Thymus (tissue), 11 donors: ENCODE measurements at regions not wholly inside any gene's neighbourhood (a gene's known extent, or its start where the extent isn't known, plus 50 kb on each side); places are given as distances from the start of the nearest gene placed in this dataset.

Experiments
- DNase-seq, 9 donors: peaks; one replicate each; pipeline ENCODE4 v3.0.0-alpha.2; 2013; ENCODE audit warnings: low spot score in 9 of 9, low read depth in 6 of 9, missing footprints in 1 of 9
- H3K27ac ChIP-seq, 2 donors: one replicate each; pipeline ENCODE4 v1.5.1; 2013; ENCODE audit warnings: control low read depth in 1 of 2, low read depth in 1 of 2, low read length in 1 of 2, mild to moderate bottlenecking in 1 of 2, moderate library complexity in 1 of 2
- H3K27me3 ChIP-seq, 2 donors: one replicate each; pipeline ENCODE4 v1.5.1; 2013; ENCODE audit warnings: low read length in 1 of 2; ENCODE audit not compliant: control insufficient read depth in 2 of 2, insufficient read depth in 1 of 2
- H3K36me3 ChIP-seq, 2 donors: one replicate each; pipeline ENCODE4 v1.5.1; 2013; ENCODE audit warnings: low read length in 1 of 2, mild to moderate bottlenecking in 1 of 2, moderate library complexity in 1 of 2; ENCODE audit not compliant: control insufficient read depth in 2 of 2, insufficient read depth in 2 of 2
- H3K4me1 ChIP-seq, 2 donors: one replicate each; pipeline ENCODE4 v1.5.1; 2013; ENCODE audit warnings: low read length in 2 of 2; ENCODE audit not compliant: control insufficient read depth in 2 of 2, insufficient read depth in 2 of 2
- H3K4me3 ChIP-seq, 2 donors: one replicate each; pipeline ENCODE4 v1.5.1; 2013; ENCODE audit warnings: low read length in 2 of 2, control low read depth in 1 of 2, mild to moderate bottlenecking in 1 of 2
- H3K9me3 ChIP-seq, 2 donors: one replicate each; pipeline ENCODE4 v1.5.1; 2013; ENCODE audit warnings: low read length in 1 of 2, mild to moderate bottlenecking in 1 of 2; ENCODE audit not compliant: control insufficient read depth in 2 of 2, insufficient read depth in 1 of 2
- WGBS: extraction: QIAGEN DNeasy Blood & Tissue Kit; methylation state at CpG from one replicate; pipeline ENCODE4 v1.1.7; 2013; 5-methylcytosine and 5-hydroxymethylcytosine counted together
- donor health status: healthy.

DNA sequence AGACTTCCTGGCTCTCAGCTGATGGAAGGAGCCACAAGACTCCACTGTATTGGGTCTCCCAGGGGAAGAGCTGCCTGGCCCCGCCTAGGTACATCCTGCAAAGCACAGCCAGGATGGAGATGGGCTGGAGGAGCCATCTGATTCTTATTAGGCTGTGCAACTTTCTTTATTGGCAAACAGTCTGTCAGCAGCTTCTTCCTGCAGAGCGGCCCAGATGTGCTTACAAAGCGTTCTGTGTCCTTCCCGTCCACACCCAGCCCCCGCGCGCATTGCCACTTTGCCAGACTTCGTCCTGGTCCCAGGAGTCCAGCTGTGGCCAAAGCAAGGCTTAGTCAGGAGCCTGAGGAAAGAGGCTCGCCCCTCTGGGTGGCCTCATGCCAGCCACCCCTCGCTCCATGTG is 409.3 kb downstream of the ZNF536 start:
- DNase-seq, result no peak
- Histone ChIP-seq H3K27me3 (no peaks in the 10 kb centered on the region), H3K27ac (no peak overlapping the region), H3K4me3 (no peak overlapping the region), H3K4me1 (no peaks in the 10 kb centered on the region), H3K9me3 (no peaks in the 10 kb centered on the region), H3K36me3 (no peaks in the 10 kb centered on the region)
- 96% methylated on average over 10 of the region's 10 CpGs for WGBS

DNA sequence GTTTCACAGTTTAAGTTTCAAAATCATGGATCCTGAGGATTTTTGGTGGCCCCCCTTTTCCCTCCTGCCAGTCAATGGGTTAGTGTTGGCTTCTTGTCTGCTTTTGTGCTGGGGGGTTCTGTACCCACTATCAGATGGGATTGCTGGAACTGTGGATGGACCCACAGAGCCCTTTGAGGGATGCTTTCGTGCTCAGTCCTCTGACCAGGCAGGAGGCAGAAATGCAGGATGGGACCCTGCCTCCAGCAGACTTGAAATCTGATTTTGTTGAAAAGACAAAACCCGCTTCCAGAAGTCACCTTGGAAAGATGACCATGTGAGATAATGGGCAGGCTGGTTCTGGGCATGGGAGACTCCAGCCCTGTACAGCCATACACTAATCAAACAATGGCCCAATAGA is 408.9 kb downstream of the ZNF536 start:
- Histone ChIP-seq H3K4me1 (no peaks in the 10 kb centered on the region), H3K9me3 (no peaks in the 10 kb centered on the region), H3K36me3 (no peaks in the 10 kb centered on the region), H3K27ac (no peak overlapping the region), H3K4me3 (no peak overlapping the region), H3K27me3 (no peaks in the 10 kb centered on the region)
- 92% methylated on average over 2 of the region's 2 CpGs for WGBS
- no peak for DNase-seq

DNA sequence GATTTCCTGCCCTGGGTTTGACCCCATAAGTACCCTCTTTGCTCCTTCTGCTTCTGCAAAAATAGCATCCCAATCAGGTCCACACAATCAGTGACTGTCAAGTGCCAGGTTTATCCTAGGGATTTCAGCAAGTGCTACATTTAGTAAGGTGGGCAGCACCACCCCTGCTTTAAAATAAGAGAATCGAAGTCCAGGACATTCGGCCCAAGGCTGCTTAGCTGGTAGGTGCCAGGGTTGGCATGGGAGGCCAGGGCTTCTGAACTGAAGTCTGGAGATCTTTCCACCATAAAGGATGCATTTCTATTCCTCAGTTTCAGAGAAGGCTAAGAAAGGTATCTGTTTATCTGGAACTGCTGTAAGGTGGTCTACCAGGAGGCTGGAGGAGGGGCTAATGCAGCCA is 408.3 kb downstream of the ZNF536 start:
- no peaks in the 10 kb centered on the region for H3K27me3 ChIP-seq
- DNase-seq, result no peak
- H3K27ac ChIP-seq, result no peak overlapping the region
- WGBS, result 90% methylated on average over 2 of the region's 2 CpGs
- H3K36me3 ChIP-seq, result no peaks in the 10 kb centered on the region
- H3K4me1 ChIP-seq, result no peaks in the 10 kb centered on the region
- H3K9me3 ChIP-seq, result no peaks in the 10 kb centered on the region
- no peak overlapping the region for H3K4me3 ChIP-seq

DNA sequence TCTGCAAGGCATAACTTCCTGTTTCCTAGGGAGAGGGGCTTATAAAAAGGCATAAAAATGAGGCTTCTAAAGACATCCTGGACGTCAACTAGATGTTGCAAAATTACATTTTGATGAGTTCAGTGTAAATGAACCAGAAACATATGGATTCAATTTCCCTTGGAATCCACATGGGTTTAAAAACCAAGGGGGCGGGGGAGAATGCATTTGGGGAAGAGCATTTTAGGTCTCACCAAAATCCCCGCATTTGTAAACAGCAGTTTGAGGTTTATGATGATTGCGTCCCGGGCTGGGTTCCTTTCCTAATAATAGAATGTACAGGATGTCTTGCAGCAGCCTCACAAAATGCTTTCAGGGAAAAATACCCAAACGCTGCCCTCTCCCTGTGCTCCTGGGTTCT is 407.8 kb downstream of the ZNF536 start:
- Histone ChIP-seq H3K36me3 (no peaks in the 10 kb centered on the region), H3K27me3 (no peaks in the 10 kb centered on the region), H3K4me1 (no peaks in the 10 kb centered on the region), H3K27ac (no peak overlapping the region), H3K9me3 (no peaks in the 10 kb centered on the region), H3K4me3 (no peak overlapping the region)
- no peak for DNase-seq
- 53% methylated on average over 6 of the region's 6 CpGs for WGBS

DNA sequence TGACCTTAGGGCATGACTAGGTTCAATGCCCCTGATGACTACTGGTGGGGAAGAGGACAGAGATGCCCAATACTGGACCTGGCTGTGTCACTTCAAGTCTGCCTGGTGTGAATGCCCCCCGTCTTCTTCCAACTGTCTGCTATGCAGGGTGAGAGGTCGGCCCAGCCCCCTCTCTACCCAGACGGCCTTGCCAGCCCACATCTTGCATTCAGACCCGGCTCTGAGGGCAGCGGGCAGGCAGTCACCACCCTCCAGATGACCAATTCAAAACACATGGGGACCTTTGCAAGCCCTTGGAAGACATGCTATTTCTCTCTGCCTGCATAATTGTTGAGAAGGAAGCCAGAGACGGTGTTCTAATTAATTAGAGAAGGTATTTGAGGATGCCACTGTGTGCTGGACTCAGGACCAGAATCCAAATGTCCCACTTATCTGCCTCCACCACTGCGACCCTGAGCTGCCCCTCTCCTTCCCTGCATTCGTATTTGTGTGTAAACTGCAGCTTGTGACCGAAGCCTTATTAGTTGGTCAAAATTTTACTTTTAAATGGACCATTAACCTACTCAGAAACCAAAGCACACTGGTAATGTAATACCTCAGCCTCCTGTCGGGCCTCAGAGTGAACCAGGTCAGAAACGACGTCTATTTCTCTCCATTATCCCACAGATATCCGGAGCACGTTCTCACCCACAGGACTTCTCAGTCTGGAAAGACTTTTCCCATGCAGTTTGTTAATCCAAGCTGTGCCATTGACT is 407.0 kb downstream of the ZNF536 start:
- Histone ChIP-seq H3K4me1 (no peaks in the 10 kb centered on the region), H3K9me3 (no peaks in the 10 kb centered on the region), H3K36me3 (no peaks in the 10 kb centered on the region), H3K27ac (no peak overlapping the region), H3K4me3 (no peak overlapping the region), H3K27me3 (no peaks in the 10 kb centered on the region)
- 90% methylated on average over 14 of the region's 14 CpGs for WGBS
- no peak for DNase-seq

DNA sequence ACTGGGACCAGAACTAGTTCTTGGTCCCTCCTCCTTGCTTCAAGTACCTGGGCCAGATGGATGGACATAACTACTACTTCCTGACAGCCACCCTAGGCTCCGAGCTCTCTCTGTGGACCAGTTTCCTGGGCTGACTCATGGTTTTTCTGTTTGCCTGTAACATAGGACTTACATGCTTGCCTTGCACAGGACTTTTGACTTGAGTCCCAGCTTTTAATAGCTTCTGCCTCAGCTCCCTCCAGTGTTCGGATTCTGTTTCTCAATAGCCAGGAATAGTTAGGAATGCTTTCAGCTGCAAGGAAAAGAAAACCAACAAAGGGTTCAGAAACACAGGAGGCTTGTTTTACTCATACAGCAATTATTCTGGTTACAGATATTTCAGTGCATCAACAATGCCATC is 405.9 kb downstream of the ZNF536 start:
- WGBS, result 74% methylated on average over 2 of the region's 2 CpGs
- H3K4me3 ChIP-seq, result no peak overlapping the region
- no peaks in the 10 kb centered on the region for H3K9me3 ChIP-seq
- no peak for DNase-seq
- no peaks in the 10 kb centered on the region for H3K27me3 ChIP-seq
- no peaks in the 10 kb centered on the region for H3K4me1 ChIP-seq
- no peak overlapping the region for H3K27ac ChIP-seq
- no peaks in the 10 kb centered on the region for H3K36me3 ChIP-seq

DNA sequence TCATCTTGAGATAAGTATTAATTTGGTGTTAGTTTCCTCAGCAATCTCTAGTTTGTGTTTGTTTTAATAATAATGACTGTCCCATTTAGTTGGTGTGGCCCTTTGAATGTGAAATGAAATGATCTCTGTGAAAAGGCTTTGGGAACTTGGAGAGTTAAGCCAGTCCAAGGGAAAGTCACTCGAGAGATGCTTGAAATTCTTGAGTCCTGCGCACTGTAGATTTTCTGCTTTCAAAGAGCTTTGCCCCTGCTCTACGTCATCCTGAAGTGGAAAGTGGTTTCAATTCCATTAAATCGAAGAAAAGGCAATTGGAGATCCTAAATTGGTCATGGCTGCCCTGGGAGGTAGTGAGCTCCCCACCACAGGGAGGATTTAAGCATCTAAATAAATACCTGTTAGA is 403.8 kb downstream of the ZNF536 start:
- 86% methylated on average over 4 of the region's 4 CpGs for WGBS
- Histone ChIP-seq H3K27me3 (no peaks in the 10 kb centered on the region), H3K27ac (no peak overlapping the region), H3K4me3 (no peak overlapping the region), H3K9me3 (no peaks in the 10 kb centered on the region), H3K4me1 (no peaks in the 10 kb centered on the region), H3K36me3 (no peaks in the 10 kb centered on the region)
- DNase-seq, result no peak

DNA sequence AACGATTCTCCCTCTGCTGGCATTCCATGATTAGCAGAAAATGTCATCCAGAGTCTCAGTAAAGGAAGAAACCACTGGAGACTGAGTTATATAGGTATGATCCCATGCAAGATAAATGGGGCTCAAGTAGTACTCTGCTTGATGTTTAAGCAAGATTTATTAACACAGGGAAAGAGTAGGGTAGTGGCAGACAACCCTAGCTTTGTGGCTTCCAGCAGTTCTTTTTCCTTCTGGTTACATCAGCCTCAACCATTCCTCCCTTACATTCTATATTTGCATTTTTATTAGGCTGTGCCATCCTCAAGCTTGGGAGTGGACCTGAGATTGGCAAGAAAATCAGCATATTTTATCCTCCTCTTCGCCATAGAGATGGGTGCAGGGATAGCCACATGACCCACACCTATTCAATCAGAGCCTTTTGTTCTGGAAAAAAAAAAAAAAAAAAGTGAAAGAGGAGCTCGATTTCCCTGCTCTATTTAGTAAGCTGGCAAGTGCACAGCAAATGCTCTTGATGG is 402.1 kb downstream of the ZNF536 start:
- no peaks in the 10 kb centered on the region for H3K36me3 ChIP-seq
- H3K9me3 ChIP-seq, result no peaks in the 10 kb centered on the region
- 82% methylated on average over 3 of the region's 3 CpGs for WGBS
- DNase-seq, result no peak
- H3K4me1 ChIP-seq, result no peaks in the 10 kb centered on the region
- H3K27ac ChIP-seq, result no peak overlapping the region
- H3K27me3 ChIP-seq, result no peaks in the 10 kb centered on the region
- no peak overlapping the region for H3K4me3 ChIP-seq

DNA sequence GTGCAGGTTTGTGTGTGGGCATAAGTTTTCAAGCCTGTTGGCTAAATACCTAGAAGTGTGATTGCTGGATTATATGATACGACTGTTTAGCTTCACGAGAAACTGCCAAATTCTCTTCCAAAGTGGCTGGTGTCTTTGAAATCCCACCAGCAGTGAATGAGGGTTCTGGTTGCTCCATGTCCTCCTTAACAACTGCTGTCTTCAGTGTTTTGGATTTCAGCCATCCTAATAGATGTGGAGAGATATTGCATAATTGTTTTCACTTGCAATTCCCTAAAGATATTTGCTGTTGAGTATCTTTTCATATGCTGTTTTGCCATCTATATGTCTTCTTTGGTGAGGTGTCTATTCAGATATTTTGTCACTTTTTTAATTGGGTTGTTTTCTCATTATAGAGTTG is 390.5 kb downstream of the ZNF536 start:
- H3K9me3 ChIP-seq, result no peaks in the 10 kb centered on the region
- no peak overlapping the region for H3K27ac ChIP-seq
- no peaks in the 10 kb centered on the region for H3K4me1 ChIP-seq
- 90% methylated on average over 2 of the region's 2 CpGs for WGBS
- H3K4me3 ChIP-seq, result no peak overlapping the region
- no peak for DNase-seq
- no peaks in the 10 kb centered on the region for H3K36me3 ChIP-seq
- no peaks in the 10 kb centered on the region for H3K27me3 ChIP-seq
